NCI-H128 (cell line): ENCODE measurements at regions not wholly inside any gene's neighbourhood (a gene's known extent, or its start where the extent isn't known, plus 50 kb on each side); places are given as distances from the start of the nearest gene placed in this dataset.

Source experiments
- DNase-seq: peaks from one replicate; lab custom pipeline; 2025; ENCODE audit not compliant: unreplicated experiment; lab: John Stamatoyannopoulos, UW

DNA sequence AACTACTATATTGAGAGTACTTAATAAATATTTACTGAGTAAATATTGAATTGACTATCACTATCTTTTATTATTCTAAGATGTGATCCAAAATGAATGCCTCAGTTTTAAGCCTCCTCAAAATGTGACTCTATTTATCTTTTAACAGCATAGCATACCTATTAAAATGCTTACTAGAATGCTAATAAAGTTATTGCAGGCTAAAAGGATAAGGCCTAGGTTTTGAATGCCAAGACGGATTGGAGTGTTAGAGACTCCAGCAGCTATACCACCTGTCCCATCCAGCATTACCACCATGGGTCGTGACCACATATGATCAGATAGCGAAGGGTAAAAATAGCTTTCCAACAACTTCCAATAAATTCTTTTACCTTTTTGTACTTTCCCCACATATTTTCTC, 64.7 kb upstream of the MYRIP start:
- DNase-seq, result no peak

DNA sequence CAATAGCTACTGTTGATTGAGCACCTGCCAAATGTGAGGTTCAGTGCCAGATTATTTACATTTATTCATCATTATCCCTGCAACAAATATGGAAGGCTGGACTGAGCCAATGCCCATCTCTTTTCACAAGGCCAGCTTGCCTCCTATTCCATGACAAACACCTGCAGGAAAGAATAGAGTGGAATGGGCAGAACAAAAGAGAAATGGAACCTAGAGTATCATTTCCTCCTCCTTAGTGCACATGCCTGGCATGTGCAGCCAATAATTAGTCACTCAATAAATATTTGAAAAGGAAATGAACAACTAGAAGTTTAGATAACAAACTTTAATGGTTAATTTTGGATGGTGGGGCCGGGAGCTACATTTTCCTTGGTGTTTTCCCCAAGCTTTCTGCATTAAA, 61.4 kb upstream of the MYRIP start:
- DNase-seq, result no peak

DNA sequence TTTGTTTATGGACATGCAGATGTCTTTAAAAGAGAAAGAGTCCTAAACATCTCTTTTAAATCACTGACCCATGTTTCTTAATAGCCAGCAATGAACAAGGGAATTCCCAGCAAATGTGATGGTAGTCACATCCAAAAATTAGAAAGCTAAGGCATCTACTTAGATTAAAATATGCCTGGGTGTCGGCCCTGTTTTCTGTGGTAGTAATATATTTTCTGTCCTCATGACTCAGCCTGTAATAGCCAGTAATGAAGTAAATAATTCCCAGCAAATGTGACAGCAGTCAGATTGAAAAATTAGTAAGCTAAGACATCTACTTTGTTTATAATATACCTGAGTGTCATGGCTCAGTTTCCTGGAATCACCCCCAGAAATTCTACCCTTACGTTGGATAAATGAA, 60.6 kb upstream of the MYRIP start:
- no peak for DNase-seq

DNA sequence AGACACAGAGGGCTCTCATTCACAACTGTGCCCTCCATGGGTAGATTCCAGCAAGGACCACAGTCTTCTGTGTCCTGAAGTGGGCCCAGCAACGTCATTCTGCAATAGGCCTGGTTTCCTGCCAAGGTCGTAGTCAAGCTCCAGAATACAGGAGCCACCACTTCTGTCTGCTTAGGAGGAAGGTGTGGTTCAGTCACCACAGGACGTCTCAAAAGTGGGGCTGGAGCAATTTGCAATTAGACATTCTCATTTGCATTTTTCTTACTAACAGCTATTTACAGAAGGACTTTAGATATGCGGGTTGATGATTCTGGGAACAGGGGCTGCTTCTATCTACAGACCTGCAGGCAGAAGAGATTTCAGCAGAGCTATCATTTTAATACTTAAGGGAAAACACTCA, 58.7 kb upstream of the MYRIP start:
- no peak for DNase-seq

DNA sequence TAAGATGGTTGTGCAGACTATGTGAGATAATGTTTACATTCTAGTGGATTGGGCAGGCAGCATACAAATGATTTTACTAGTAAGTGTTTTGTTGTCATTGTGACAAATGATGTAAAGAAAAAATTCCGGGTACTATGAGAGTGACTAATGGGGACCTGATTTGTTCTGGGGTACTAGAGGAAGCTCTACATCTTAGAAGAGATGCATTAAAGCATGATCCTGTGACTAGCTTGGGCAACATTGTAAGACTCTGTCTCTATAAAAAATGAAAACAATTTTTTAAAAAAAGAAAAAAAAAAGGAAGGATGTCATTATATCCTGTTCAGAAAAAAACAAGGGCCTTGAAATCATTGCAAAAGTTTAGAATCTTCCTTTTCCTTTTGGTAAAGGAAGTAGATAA, 58.1 kb upstream of the MYRIP start:
- DNase-seq, result no peak

DNA sequence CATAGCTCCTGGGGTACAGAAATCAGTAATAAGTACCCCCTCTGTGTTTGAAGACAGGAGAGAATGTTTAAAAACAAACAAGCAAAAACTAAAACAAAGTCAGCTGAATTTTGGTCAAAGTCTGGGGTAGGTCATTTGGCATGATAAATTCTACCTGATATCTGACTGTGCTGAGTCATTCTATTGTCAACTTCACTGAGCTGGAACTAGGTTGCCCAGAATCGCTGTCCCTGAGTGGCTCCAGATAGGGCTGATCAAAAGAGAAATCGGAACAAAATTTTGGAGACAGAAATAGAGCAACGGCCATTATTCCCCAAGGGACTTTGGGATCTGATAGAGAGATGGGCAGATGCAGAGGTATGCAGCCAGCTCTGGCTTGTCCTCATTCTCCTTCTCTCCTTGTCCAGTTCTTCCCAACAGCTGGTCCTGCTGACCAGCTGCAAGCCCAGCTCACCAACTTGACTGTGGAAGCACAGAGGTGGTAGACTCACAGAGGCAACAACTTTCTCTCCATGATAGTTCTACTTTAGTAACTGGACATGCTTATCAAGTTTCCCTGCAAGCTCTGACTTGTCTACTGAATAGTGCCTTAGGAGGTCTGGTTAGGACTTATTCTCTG, 57.3 kb upstream of the MYRIP start:
- DNase-seq, result no peak

DNA sequence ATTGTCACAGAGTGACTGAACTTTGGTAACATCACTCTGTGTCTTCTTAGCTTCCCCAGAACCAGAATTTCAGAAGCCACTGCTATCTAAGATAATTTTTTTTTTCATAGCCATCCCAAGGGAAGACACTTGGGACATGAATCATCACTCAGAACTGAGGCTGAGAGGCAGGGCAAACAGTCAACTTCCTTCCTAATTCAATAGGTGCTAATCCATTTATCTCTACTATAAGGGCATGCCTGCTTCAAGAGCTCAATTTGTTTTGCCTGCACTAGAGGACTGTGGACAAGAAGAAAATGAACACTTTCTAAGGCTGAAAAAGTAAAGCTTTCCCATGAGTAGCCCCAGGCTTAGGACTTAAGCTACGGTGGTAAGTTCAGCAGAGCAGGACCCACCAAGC, 56.7 kb upstream of the MYRIP start:
- no peak for DNase-seq

DNA sequence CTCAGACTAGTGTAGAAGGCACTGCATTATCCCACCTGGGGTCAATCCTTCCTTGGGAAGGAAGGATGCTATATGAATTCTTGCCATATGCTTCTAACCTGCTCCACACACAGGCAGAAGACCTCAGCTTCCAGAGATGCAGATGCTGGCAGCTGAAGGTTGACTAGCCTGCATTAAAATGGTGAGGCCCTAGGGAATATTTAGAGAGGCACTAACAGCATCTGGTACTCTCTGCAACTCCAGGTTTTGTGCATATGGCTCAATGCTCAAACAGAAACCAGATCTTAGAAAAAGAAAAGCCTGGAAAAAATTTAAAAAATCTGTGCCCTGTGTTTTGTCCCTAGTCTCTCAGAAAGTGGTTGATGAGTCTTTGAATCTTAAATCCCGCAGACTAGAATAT, 56.0 kb upstream of the MYRIP start:
- DNase-seq, result no peak

DNA sequence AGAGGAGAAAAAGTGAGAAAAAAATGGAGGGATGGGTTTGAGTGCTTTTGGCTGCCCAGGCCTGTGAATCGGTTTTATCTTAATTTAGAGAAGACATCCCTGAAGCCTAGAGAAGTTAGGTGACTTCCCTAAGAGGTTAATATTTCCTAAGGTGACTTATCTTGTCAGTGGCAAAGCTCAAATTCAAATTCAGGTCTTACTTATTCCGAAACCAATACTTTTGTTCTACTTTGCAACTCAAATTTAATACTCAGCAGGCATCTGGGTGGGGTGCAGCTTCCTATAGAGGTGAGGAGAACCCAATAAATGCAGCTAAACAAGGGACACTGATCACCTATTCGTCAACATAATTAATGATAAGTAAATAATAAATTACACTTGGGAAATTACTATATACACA, 54.9 kb upstream of the MYRIP start:
- no peak for DNase-seq

DNA sequence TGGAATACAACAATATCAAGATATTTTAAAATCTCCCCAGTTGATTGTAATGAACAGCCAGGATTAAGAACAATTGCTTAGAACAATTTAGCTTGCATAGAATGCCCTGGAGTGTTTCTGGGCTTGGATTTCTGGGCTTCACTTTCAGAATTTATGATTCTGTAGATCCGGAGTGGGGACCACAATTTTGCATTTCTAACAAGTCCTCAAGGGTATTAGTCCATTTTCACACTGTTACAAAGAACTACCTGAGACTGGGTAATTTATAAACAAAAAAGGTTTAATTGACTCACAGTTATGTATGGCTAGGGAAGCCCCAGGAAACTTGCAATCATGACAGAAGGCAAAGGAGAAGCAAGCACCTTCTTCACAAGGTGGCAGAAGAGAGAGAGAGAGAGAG, 54.3 kb upstream of the MYRIP start:
- DNase-seq, result no peak

DNA sequence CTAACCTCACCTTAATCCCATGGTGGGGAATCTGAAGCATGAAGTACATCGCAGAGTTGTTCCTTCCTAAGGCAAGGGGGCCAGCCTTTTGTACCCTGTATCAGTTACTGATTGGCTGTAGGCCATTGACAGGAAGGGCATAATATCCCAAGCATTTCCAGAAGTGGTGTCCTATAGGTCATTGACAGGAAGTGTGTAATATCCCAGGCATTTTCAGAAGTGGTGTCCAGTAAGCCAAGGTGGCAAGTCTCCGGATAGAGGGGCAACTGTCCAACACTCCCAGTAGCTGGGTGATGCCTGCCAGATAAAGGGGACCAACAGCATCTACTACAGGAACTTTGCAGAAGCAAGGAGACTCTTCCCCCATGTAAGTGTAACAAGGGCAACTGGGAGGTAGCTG, 52.1 kb upstream of the MYRIP start:
- no peak for DNase-seq
